ENCODE measurements at regions not wholly inside any gene's neighbourhood (a gene's known extent, or its start where the extent isn't known, plus 50 kb on each side); places are given as distances from the start of the nearest gene placed in this dataset.

GRCh38 chr10:28427376-28427775 lies 105.5 kb upstream of the WAC start:
- DNase-seq (ENCODE audit: low spot score), result no peak
- Mint-ChIP-seq H3K27me3 (ENCODE audit: low read depth) (peaks cover 6% of the 10 kb centered on the region), H3K27ac (ENCODE audit: unreplicated experiment) (no peak overlapping the region), H3K4me1 (ENCODE audit: low read depth) (peaks cover 9% of the 10 kb centered on the region), H3K4me3 (ENCODE audit: unreplicated experiment) (no peak overlapping the region), H3K9me3 (ENCODE audit: low read depth) (no peaks in the 10 kb centered on the region), H3K36me3 (ENCODE audit: low read depth) (peaks cover 1% of the 10 kb centered on the region)
- TF ChIP-seq CTCF (IDR thresholded peaks at IDR 0.05), result no peak

GRCh38 chr10:28429045-28429444 lies 103.9 kb upstream of the WAC start:
- Mint-ChIP-seq H3K4me3 (ENCODE audit: unreplicated experiment) (no peak overlapping the region), H3K27ac (ENCODE audit: unreplicated experiment) (no peak overlapping the region), H3K36me3 (ENCODE audit: low read depth) (no peaks in the 10 kb centered on the region), H3K4me1 (ENCODE audit: low read depth) (peaks cover 10% of the 10 kb centered on the region), H3K9me3 (ENCODE audit: low read depth) (no peaks in the 10 kb centered on the region), H3K27me3 (ENCODE audit: low read depth) (peaks cover under 1% of the 10 kb centered on the region)
- no peak for TF ChIP-seq CTCF (IDR thresholded peaks at IDR 0.05)
- no peak for DNase-seq (ENCODE audit: low spot score)

- Mint-ChIP-seq H3K4me1 (ENCODE audit: low read depth) (peaks cover 10% of the 10 kb centered on the region), H3K4me3 (ENCODE audit: unreplicated experiment) (no peak overlapping the region), H3K27ac (ENCODE audit: unreplicated experiment) (no peak overlapping the region), H3K27me3 (ENCODE audit: low read depth) (no peaks in the 10 kb centered on the region), H3K36me3 (ENCODE audit: low read depth) (no peaks in the 10 kb centered on the region), H3K9me3 (ENCODE audit: low read depth) (no peaks in the 10 kb centered on the region)
- DNase-seq (ENCODE audit: low spot score), result no peak
- TF ChIP-seq CTCF (IDR thresholded peaks at IDR 0.05), result no peak
Observed at GRCh38 chr10:28429573-28430216, 103.2 kb upstream of the WAC start.

GRCh38 chr10:28431139-28431538 lies 101.8 kb upstream of the WAC start:
- Mint-ChIP-seq H3K27me3 (ENCODE audit: low read depth) (no peaks in the 10 kb centered on the region), H3K4me3 (ENCODE audit: unreplicated experiment) (no peak overlapping the region), H3K9me3 (ENCODE audit: low read depth) (no peaks in the 10 kb centered on the region), H3K36me3 (ENCODE audit: low read depth) (no peaks in the 10 kb centered on the region), H3K27ac (ENCODE audit: unreplicated experiment) (no peak overlapping the region), H3K4me1 (ENCODE audit: low read depth) (peaks cover 8% of the 10 kb centered on the region)
- DNase-seq (ENCODE audit: low spot score), result no peak
- no peak for TF ChIP-seq CTCF (IDR thresholded peaks at IDR 0.05)

GRCh38 chr10:28432210-28432676 lies 100.7 kb upstream of the WAC start:
- H3K9me3 Mint-ChIP-seq (ENCODE audit: low read depth), result no peaks in the 10 kb centered on the region
- peak overlapping the region; percentile 26 for H3K4me3 Mint-ChIP-seq (ENCODE audit: unreplicated experiment)
- H3K36me3 Mint-ChIP-seq (ENCODE audit: low read depth), result no peaks in the 10 kb centered on the region
- H3K27me3 Mint-ChIP-seq (ENCODE audit: low read depth), result peaks cover 5% of the 10 kb centered on the region
- H3K4me1 Mint-ChIP-seq (ENCODE audit: low read depth), result peaks cover 8% of the 10 kb centered on the region
- TF ChIP-seq CTCF (IDR thresholded peaks at IDR 0.05), result peak; percentile 95
- no peak overlapping the region for H3K27ac Mint-ChIP-seq (ENCODE audit: unreplicated experiment)
- DNase-seq (ENCODE audit: low spot score), result no peak
